ENCODE measurements at regions not wholly inside any gene's neighbourhood (a gene's known extent, or its start where the extent isn't known, plus 50 kb on each side); places are given as distances from the start of the nearest gene placed in this dataset.

DNA sequence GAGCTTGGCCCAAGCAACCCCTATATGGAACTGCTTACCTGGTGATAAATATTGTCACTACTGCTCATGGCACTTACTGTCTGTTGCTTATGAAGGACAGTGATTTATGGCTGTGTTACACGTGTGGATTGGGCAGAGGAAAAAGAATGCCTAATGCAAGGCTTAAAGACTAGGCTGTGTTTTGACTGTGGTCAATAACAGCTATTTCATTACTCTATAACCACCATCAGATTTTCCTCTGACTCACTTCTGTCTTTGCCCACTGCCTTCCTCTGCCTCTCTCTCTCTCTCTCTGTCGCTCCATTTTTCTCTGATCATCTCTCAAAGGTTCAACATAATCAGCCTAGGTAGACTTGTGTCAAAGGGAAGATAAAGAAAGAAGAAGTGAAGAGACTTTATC lies 96.2 kb downstream of the TLR4 start:
- FAIRE-seq: no peak
- dilution Hi-C loops (cut with MboI; ENCODE audit: extremely low pct_ligation_motif_present, low sequenced_read_pairs): no loop called here
- H3K9me3 ChIP-seq (ENCODE audit: control insufficient read depth, low read depth, low read length): no peaks in the 10 kb centered on the region

GRCh38 chr9:117809751-117810150 lies 105.5 kb downstream of the TLR4 start:
- Histone ChIP-seq H3K9me3 (ENCODE audit: control insufficient read depth, low read depth, low read length) (no peaks in the 10 kb centered on the region), H3K36me3 (ENCODE audit: control insufficient read depth in 2 of 2, extremely low read depth in 1 of 2, insufficient read depth in 2 of 2, low read length in 2 of 2) (no peaks in the 10 kb centered on the region), H2AFZ (ENCODE audit: control insufficient read depth, low read length) (no peak overlapping the region), H3K4me2 (ENCODE audit: control insufficient read depth, extremely low read depth, insufficient read depth, low read depth, low read length) (no peak overlapping the region), H3K4me3 (ENCODE audit: control insufficient read depth in 2 of 3, extremely low read depth in 1 of 3, insufficient read depth in 2 of 3, low read depth in 1 of 3, low read length in 3 of 3) (no peak overlapping the region), H3K9ac (ENCODE audit: control insufficient read depth, extremely low read depth, insufficient read depth, low read length) (no peak overlapping the region), H3K4me1 (ENCODE audit: control insufficient read depth, extremely low read depth, insufficient read depth, low read length) (no peaks in the 10 kb centered on the region), H3K79me2 (ENCODE audit: control insufficient read depth, insufficient read depth, low read length) (no peaks in the 10 kb centered on the region), H4K20me1 (ENCODE audit: control insufficient read depth, extremely low read depth, insufficient read depth, low read length) (no peaks in the 10 kb centered on the region), H3K27me3 (ENCODE audit: control insufficient read depth, extremely low read depth, insufficient read depth, low read length) (no peaks in the 10 kb centered on the region), H3K27ac (ENCODE audit: control insufficient read depth, insufficient read depth, low read length) (no peak overlapping the region), H3K9me1 (ENCODE audit: control insufficient read depth, extremely low read depth, insufficient read depth, low read length) (no peaks in the 10 kb centered on the region)
- no peak for TF ChIP-seq CTCF (optimal IDR thresholded peaks at IDR 0.05 in 1 of 3, IDR thresholded peaks at IDR 0.05 in 1 of 3, conservative IDR thresholded peaks at IDR 0.05 in 1 of 3; ENCODE audit: extremely low read depth in 1 of 3, insufficient read depth in 2 of 3, low read length in 3 of 3)
- TF ChIP-seq EZH2 (IDR thresholded peaks at IDR 0.05; ENCODE audit: low read length): no peak
- DNase-seq (ENCODE audit: low read depth, low spot score) (no peak), FAIRE-seq (no peak)
- dilution Hi-C loops (cut with MboI; ENCODE audit: extremely low pct_ligation_motif_present, low sequenced_read_pairs): no loop called here

More for the DNA sequence above, 96.2 kb downstream of the TLR4 start:
- Histone ChIP-seq H4K20me1 (ENCODE audit: control insufficient read depth, extremely low read depth, insufficient read depth, low read length) (no peaks in the 10 kb centered on the region), H3K9ac (ENCODE audit: control insufficient read depth, extremely low read depth, insufficient read depth, low read length) (no peak overlapping the region), H3K4me1 (ENCODE audit: control insufficient read depth, extremely low read depth, insufficient read depth, low read length) (no peaks in the 10 kb centered on the region), H3K36me3 (ENCODE audit: control insufficient read depth in 2 of 2, extremely low read depth in 1 of 2, insufficient read depth in 2 of 2, low read length in 2 of 2) (no peaks in the 10 kb centered on the region), H3K4me3 (ENCODE audit: control insufficient read depth in 2 of 3, extremely low read depth in 1 of 3, insufficient read depth in 2 of 3, low read depth in 1 of 3, low read length in 3 of 3) (no peak overlapping the region), H3K27ac (ENCODE audit: control insufficient read depth, insufficient read depth, low read length) (no peak overlapping the region), H3K27me3 (ENCODE audit: control insufficient read depth, extremely low read depth, insufficient read depth, low read length) (no peaks in the 10 kb centered on the region), H3K79me2 (ENCODE audit: control insufficient read depth, insufficient read depth, low read length) (no peaks in the 10 kb centered on the region), H3K9me1 (ENCODE audit: control insufficient read depth, extremely low read depth, insufficient read depth, low read length) (no peaks in the 10 kb centered on the region), H3K4me2 (ENCODE audit: control insufficient read depth, extremely low read depth, insufficient read depth, low read depth, low read length) (no peak overlapping the region), H2AFZ (ENCODE audit: control insufficient read depth, low read length) (no peak overlapping the region)
- no peak for DNase-seq (ENCODE audit: low read depth, low spot score)
- TF ChIP-seq CTCF (optimal IDR thresholded peaks at IDR 0.05 in 1 of 3, IDR thresholded peaks at IDR 0.05 in 1 of 3, conservative IDR thresholded peaks at IDR 0.05 in 1 of 3; ENCODE audit: extremely low read depth in 1 of 3, insufficient read depth in 2 of 3, low read length in 3 of 3) (no peak), EZH2 (IDR thresholded peaks at IDR 0.05; ENCODE audit: low read length) (no peak)
